ENCODE measurements at regions not wholly inside any gene's neighbourhood (a gene's known extent, or its start where the extent isn't known, plus 50 kb on each side); places are given as distances from the start of the nearest gene placed in this dataset.

GRCh38 chrX:25599061-25599460 is 539.1 kb upstream of the MAGEB18 start (continued):
- TF ChIP-seq ZNF655 (CRISPR knock-in tag; IDR thresholded peaks at IDR 0.05), result no peak
- no peak for TF ChIP-seq HNRNPK (IDR thresholded peaks at IDR 0.05; ENCODE audit: low read depth, low read length, poor library complexity, severe bottlenecking)
- no peak for TF ChIP-seq JUND (IDR thresholded peaks at IDR 0.05; ENCODE audit: borderline replicate concordance, low read depth, low read length)
- no peak for TF ChIP-seq JUND (tag; IDR thresholded peaks at IDR 0.05; ENCODE audit: borderline replicate concordance, low read depth, low read length)
- no peak for TF ChIP-seq CREB3 (tag; conservative IDR thresholded peaks at IDR 0.05; ENCODE audit: low read depth)
- no peak for TF ChIP-seq FIP1L1 (IDR thresholded peaks at IDR 0.05; ENCODE audit: low read depth, low read length, poor library complexity, severe bottlenecking)
- no peak for TF ChIP-seq SIX5 (IDR thresholded peaks at IDR 0.05; ENCODE audit: borderline replicate concordance in 1 of 2, insufficient read depth in 1 of 2, low read depth in 1 of 2, low read length in 2 of 2)
- no peak for TF ChIP-seq TGIF2 (CRISPR knock-in tag; IDR thresholded peaks at IDR 0.05)
- TF ChIP-seq ZNF444 (CRISPR knock-in tag; IDR thresholded peaks at IDR 0.05), result no peak
- TF ChIP-seq MECOM (CRISPR knock-in tag; IDR thresholded peaks at IDR 0.05), result no peak
- no peak for TF ChIP-seq PRMT5 (CRISPR knock-in tag; IDR thresholded peaks at IDR 0.05)
- no peak for TF ChIP-seq ARID1B (IDR thresholded peaks at IDR 0.05)
- no peak for TF ChIP-seq PATZ1 (CRISPR knock-in tag; IDR thresholded peaks at IDR 0.05; ENCODE audit: borderline replicate concordance)
- no peak for TF ChIP-seq ZNF589 (CRISPR knock-in tag; IDR thresholded peaks at IDR 0.05; ENCODE audit: low read depth)
- TF ChIP-seq GTF2A2 (tag; IDR thresholded peaks at IDR 0.05), result no peak
- TF ChIP-seq MXI1 (IDR thresholded peaks at IDR 0.05; ENCODE audit: low read depth, low read length), result no peak

All from K562 (cell line).